ENCODE measurements at regions not wholly inside any gene's neighbourhood (a gene's known extent, or its start where the extent isn't known, plus 50 kb on each side); places are given as distances from the start of the nearest gene placed in this dataset.
"Not testable (repeated sequence)": the region's sequence is repeated elsewhere in the genome, so short reads cannot be mapped to it uniquely, and the experiment has no call there.

DNA sequence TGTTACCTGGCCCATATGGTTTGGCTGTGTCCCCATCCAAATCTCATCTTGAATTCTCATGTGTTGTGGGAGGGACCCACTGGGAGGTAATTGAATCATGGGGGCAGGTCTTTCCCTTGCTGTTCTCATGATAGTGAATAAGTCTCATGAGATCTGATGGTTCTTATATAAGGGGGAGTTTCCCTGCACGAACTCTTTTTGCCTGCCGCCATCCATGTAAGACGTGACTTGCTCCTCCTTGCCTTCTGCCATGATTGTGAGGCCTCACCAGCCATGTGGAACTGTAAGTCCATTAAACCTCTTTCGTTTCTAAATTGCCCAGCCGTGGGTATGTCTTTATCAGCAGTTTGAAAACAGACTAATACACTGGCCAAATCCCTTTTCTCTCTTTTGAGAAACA, 444.4 kb downstream of the QKI start:
- TF ChIP-seq EZH2 (IDR thresholded peaks at IDR 0.05; ENCODE audit: insufficient read depth, poor library complexity, severe bottlenecking); EZH2phosphoT487 (IDR thresholded peaks at IDR 0.05; ENCODE audit: insufficient read depth, low read depth): not testable (repeated sequence)
